Keratinocyte (primary cell): ENCODE measurements at regions not wholly inside any gene's neighbourhood (a gene's known extent, or its start where the extent isn't known, plus 50 kb on each side); places are given as distances from the start of the nearest gene placed in this dataset.

Source experiments
- CTCF ChIP-seq, 3 experiments: IDR thresholded peaks in 1 of 3; conservative IDR thresholded peaks in 1 of 3; optimal IDR thresholded peaks in 1 of 3; 2 replicates in 2 of 3; 3 replicates in 1 of 3; pipeline versions ENCODE3 to v1.5.1; 2011; ENCODE audit warnings: low read length in 3 of 3, mild to moderate bottlenecking in 3 of 3, moderate library complexity in 2 of 3, control low read depth in 1 of 3, inconsistent platforms in 1 of 3; ENCODE audit not compliant: insufficient read depth in 2 of 3; ENCODE audit errors: extremely low read depth in 1 of 3
- EZH2 ChIP-seq: IDR thresholded peaks from one replicate; pipeline ENCODE4 v1.6.1; 2012; ENCODE audit warnings: inconsistent platforms, mild to moderate bottlenecking, low read length, moderate library complexity

GRCh38 chr10:78947226-78947625 is 121.5 kb upstream of the ZMIZ1 start:
- TF ChIP-seq CTCF (optimal IDR thresholded peaks at IDR 0.05 in 1 of 3, IDR thresholded peaks at IDR 0.05 in 1 of 3, conservative IDR thresholded peaks at IDR 0.05 in 1 of 3; ENCODE audit: extremely low read depth in 1 of 3, insufficient read depth in 2 of 3, low read length in 3 of 3) (no peak), EZH2 (no peak)
